Right lobe of liver (tissue), 4 donors: ENCODE measurements at regions not wholly inside any gene's neighbourhood (a gene's known extent, or its start where the extent isn't known, plus 50 kb on each side); places are given as distances from the start of the nearest gene placed in this dataset.

Source experiments
- POLR2A ChIP-seq: fragments of 450-650 bp; IDR thresholded peaks from one replicate; pipeline ENCODE4 v1.6.1; 2017; ENCODE audit warnings: antibody characterized with exemption, mild to moderate bottlenecking
- TF ChIP-seq, protein P1 (sequence below), 4 donors: fragments of 200-600 bp in 3 of 4; fragments of 450-650 bp in 1 of 4; IDR thresholded peaks; one replicate each; pipeline versions ENCODE4 v1.5.1 to v1.8.0; 2016 to 2022; ENCODE audit warnings: antibody characterized with exemption in 4 of 4, mild to moderate bottlenecking in 2 of 4
- donor health status: DM: no; HTN: no; CAD: no.
- donor health status: DM: no; HTN: no; CAD: no.
- donor health status: DM: no; HTN: yes; CAD: no.

DNA sequence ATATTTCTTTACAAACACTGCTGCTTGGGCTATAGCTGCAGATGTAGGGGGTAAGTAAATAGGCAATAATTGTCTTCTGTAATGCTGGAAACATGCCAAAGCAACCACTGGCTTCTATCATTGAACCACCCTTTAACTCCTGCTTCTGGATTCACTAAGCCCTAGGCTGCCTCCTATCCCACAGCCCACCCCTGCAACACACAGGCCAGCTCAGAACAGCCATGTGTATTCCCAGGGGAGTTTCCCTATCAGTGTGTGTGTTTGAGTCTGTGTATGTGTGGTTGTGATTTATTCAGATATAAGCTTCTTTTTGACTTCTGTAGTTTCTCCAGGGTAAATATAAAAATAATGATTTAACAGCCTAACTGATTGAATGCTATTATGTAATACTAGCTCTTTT lies 291.3 kb downstream of the PCDH10 start:
- TF ChIP-seq, protein P1, sequence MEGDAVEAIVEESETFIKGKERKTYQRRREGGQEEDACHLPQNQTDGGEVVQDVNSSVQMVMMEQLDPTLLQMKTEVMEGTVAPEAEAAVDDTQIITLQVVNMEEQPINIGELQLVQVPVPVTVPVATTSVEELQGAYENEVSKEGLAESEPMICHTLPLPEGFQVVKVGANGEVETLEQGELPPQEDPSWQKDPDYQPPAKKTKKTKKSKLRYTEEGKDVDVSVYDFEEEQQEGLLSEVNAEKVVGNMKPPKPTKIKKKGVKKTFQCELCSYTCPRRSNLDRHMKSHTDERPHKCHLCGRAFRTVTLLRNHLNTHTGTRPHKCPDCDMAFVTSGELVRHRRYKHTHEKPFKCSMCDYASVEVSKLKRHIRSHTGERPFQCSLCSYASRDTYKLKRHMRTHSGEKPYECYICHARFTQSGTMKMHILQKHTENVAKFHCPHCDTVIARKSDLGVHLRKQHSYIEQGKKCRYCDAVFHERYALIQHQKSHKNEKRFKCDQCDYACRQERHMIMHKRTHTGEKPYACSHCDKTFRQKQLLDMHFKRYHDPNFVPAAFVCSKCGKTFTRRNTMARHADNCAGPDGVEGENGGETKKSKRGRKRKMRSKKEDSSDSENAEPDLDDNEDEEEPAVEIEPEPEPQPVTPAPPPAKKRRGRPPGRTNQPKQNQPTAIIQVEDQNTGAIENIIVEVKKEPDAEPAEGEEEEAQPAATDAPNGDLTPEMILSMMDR (IDR thresholded peaks at IDR 0.05), result no peak
- TF ChIP-seq POLR2A, result no peak
